Neural progenitor cell (in vitro differentiated cells): ENCODE measurements at regions not wholly inside any gene's neighbourhood (a gene's known extent, or its start where the extent isn't known, plus 50 kb on each side); places are given as distances from the start of the nearest gene placed in this dataset.

Experiments
- EZH2phosphoT487 ChIP-seq: fragments of 200-600 bp; sonication (generic); IDR thresholded peaks from 2 replicates; pipeline ENCODE4 v1.6.1; 2017; ENCODE audit warnings: antibody characterized with exemption
- TF ChIP-seq, protein P1 (sequence below): fragments of 200-600 bp; sonication (generic); IDR thresholded peaks from 2 replicates; pipeline ENCODE4 v1.5.1; 2017; ENCODE audit warnings: antibody characterized with exemption, mild to moderate bottlenecking

DNA sequence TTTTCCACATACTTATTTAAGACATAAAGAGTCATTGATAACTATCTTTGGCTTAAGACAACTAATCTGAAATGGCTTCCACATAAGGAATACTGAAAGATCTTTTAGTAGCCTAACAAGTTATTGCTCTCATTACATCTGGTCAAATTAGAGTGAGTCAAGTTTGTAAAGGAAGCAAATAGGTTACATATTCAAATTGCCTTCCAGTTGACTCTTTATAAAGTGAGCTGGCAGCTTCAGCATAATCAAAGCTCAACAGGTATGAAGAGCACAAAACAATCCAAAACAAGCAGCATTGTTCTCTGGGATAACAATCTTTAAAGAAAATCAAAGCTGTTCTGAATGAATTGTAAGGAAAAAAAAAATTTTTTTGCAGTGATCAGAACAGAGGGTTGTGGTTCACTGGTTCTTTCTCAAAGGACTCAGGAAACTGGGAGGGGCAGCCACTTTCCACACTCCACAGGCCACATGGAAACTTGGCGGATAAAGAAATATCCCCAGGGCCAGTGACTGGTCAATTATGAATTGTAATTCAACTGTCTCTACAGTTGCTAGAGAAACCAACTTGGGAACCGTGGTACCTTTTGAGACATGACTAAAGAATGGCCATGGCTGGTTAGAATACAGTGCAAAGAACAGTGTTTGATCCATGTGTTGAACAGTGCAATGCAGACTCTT, 369.3 kb upstream of the KCNH7 start:
- TF ChIP-seq EZH2phosphoT487, result no peak
- TF ChIP-seq, protein P1, sequence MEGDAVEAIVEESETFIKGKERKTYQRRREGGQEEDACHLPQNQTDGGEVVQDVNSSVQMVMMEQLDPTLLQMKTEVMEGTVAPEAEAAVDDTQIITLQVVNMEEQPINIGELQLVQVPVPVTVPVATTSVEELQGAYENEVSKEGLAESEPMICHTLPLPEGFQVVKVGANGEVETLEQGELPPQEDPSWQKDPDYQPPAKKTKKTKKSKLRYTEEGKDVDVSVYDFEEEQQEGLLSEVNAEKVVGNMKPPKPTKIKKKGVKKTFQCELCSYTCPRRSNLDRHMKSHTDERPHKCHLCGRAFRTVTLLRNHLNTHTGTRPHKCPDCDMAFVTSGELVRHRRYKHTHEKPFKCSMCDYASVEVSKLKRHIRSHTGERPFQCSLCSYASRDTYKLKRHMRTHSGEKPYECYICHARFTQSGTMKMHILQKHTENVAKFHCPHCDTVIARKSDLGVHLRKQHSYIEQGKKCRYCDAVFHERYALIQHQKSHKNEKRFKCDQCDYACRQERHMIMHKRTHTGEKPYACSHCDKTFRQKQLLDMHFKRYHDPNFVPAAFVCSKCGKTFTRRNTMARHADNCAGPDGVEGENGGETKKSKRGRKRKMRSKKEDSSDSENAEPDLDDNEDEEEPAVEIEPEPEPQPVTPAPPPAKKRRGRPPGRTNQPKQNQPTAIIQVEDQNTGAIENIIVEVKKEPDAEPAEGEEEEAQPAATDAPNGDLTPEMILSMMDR, result no peak
